Esophagus squamous epithelium (tissue), 4 donors: ENCODE measurements at regions not wholly inside any gene's neighbourhood (a gene's known extent, or its start where the extent isn't known, plus 50 kb on each side); places are given as distances from the start of the nearest gene placed in this dataset.
"Not testable (repeated sequence)": the region's sequence is repeated elsewhere in the genome, so short reads cannot be mapped to it uniquely, and the experiment has no call there.

Source experiments
- POLR2A ChIP-seq, 4 donors: fragments of 450-650 bp; IDR thresholded peaks; one replicate each; pipeline ENCODE4 v1.6.1; 2017; ENCODE audit warnings: antibody characterized with exemption in 4 of 4, mild to moderate bottlenecking in 4 of 4, moderate library complexity in 3 of 4
- TF ChIP-seq, protein P1 (sequence below), 6 experiments: fragments of 450-650 bp in 4 of 6; fragments of 200-600 bp in 2 of 6; sonication (generic) in 2 of 6; IDR thresholded peaks; one replicate each; pipeline ENCODE4 v1.5.1; 2016 to 2019; ENCODE audit warnings: antibody characterized with exemption in 6 of 6, mild to moderate bottlenecking in 4 of 6, moderate library complexity in 4 of 6

GRCh38 chr7:108673699-108674098 lies 104.0 kb downstream of the DNAJB9 start:
- TF ChIP-seq, protein P1, sequence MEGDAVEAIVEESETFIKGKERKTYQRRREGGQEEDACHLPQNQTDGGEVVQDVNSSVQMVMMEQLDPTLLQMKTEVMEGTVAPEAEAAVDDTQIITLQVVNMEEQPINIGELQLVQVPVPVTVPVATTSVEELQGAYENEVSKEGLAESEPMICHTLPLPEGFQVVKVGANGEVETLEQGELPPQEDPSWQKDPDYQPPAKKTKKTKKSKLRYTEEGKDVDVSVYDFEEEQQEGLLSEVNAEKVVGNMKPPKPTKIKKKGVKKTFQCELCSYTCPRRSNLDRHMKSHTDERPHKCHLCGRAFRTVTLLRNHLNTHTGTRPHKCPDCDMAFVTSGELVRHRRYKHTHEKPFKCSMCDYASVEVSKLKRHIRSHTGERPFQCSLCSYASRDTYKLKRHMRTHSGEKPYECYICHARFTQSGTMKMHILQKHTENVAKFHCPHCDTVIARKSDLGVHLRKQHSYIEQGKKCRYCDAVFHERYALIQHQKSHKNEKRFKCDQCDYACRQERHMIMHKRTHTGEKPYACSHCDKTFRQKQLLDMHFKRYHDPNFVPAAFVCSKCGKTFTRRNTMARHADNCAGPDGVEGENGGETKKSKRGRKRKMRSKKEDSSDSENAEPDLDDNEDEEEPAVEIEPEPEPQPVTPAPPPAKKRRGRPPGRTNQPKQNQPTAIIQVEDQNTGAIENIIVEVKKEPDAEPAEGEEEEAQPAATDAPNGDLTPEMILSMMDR (IDR thresholded peaks at IDR 0.05): not testable (repeated sequence)
- not testable (repeated sequence) for TF ChIP-seq POLR2A (IDR thresholded peaks at IDR 0.05)
